Activated effector memory CD4-positive, alpha-beta T cell treated with anti-CD3 and anti-CD28 coated beads, Interleukin-2, amount 50 U/mL, for 16 hours (primary cell): ENCODE measurements at regions not wholly inside any gene's neighbourhood (a gene's known extent, or its start where the extent isn't known, plus 50 kb on each side); places are given as distances from the start of the nearest gene placed in this dataset.

ENCODE experiments used
- DNase-seq: peaks from one replicate; pipeline ENCODE4 v3.0.0-alpha.2; 2020

- no peak for DNase-seq
These were observed 280.4 kb downstream of the GALC start for GRCh38 chr14:87712396-87713090.

- no peak for DNase-seq
These were observed 287.5 kb downstream of the GALC start for GRCh38 chr14:87705439-87705896.

GRCh38 chr14:87698481-87698880, 294.5 kb downstream of the GALC start:
- no peak for DNase-seq

GRCh38 chr14:87696485-87696884, 296.5 kb downstream of the GALC start:
- no peak for DNase-seq

- DNase-seq = no peak
These were observed 301.7 kb downstream of the GALC start for GRCh38 chr14:87691042-87691881.

- DNase-seq = no peak
These were observed 302.8 kb downstream of the GALC start for GRCh38 chr14:87690076-87690613.

GRCh38 chr14:87688524-87688923, 304.5 kb downstream of the GALC start:
- no peak for DNase-seq

- DNase-seq = no peak
These were observed 305.6 kb downstream of the GALC start for GRCh38 chr14:87687420-87687819.

- DNase-seq = no peak
These were observed 306.2 kb downstream of the GALC start for GRCh38 chr14:87686746-87687145.

GRCh38 chr14:87679866-87680265, 313.1 kb downstream of the GALC start:
- no peak for DNase-seq

GRCh38 chr14:87678624-87679023, 314.4 kb downstream of the GALC start:
- DNase-seq = no peak

GRCh38 chr14:87676814-87677437, 316.1 kb downstream of the GALC start:
- DNase-seq = no peak

- no peak for DNase-seq
These were observed 325.3 kb downstream of the GALC start for GRCh38 chr14:87667659-87668058.

- no peak for DNase-seq
These were observed 336.7 kb downstream of the GALC start for GRCh38 chr14:87656315-87656714.

- DNase-seq = no peak
These were observed 340.7 kb downstream of the GALC start for GRCh38 chr14:87652278-87652677.

GRCh38 chr14:87644689-87645088, 348.3 kb downstream of the GALC start:
- no peak for DNase-seq

- DNase-seq = no peak
These were observed 350.0 kb downstream of the GALC start for GRCh38 chr14:87643005-87643404.

GRCh38 chr14:87640553-87640952, 352.4 kb downstream of the GALC start:
- DNase-seq = no peak

- DNase-seq = no peak
These were observed 354.8 kb downstream of the GALC start for GRCh38 chr14:87638196-87638595.

GRCh38 chr14:87635442-87635841, 357.5 kb downstream of the GALC start:
- DNase-seq = no peak

- DNase-seq = no peak
These were observed 360.2 kb downstream of the GALC start for GRCh38 chr14:87632796-87633195.

GRCh38 chr14:87630846-87631245, 362.1 kb downstream of the GALC start:
- no peak for DNase-seq

- no peak for DNase-seq
These were observed 363.2 kb downstream of the GALC start for GRCh38 chr14:87629788-87630187.

GRCh38 chr14:87628780-87629179, 364.2 kb downstream of the GALC start:
- no peak for DNase-seq
